Activated CD4-positive, alpha-beta T cell treated with anti-CD3 and anti-CD28 coated beads, Interleukin-2, amount 10 ng/mL, durations not matched to agents 7 days and 5 days (primary cell): ENCODE measurements at regions not wholly inside any gene's neighbourhood (a gene's known extent, or its start where the extent isn't known, plus 50 kb on each side); places are given as distances from the start of the nearest gene placed in this dataset.

Experiments
- CTCF ChIA-PET: fragments of 350-600 bp; sonication (Branson Sonifier 250); formaldehyde crosslinking; loops from one replicate; lab custom pipeline; 2021; ENCODE audit warnings: antibody characterized with exemption; lab: Charles Lee
- POLR2A ChIA-PET: fragments of 350-600 bp; sonication (Branson Sonifier 250); formaldehyde crosslinking; loops from one replicate; lab custom pipeline; 2021; ENCODE audit warnings: antibody characterized with exemption; lab: Charles Lee
- DNase-seq: peaks from one replicate; pipeline ENCODE4 v3.0.0-alpha.2; 2020
- H3K27ac Mint-ChIP-seq: one replicate; pipeline ENCODE4 v1.8.0; 2021; ENCODE audit warnings: mild to moderate bottlenecking, moderate library complexity, mixed read lengths
- H3K27me3 Mint-ChIP-seq: one replicate; pipeline ENCODE4 v1.8.0; 2021; ENCODE audit warnings: mixed read lengths
- H3K36me3 Mint-ChIP-seq: one replicate; pipeline ENCODE4 v1.8.0; 2021; ENCODE audit warnings: low read depth, mixed read lengths
- H3K4me1 Mint-ChIP-seq: one replicate; pipeline ENCODE4 v1.8.0; 2021; ENCODE audit warnings: mixed read lengths
- H3K4me3 Mint-ChIP-seq: one replicate; pipeline ENCODE4 v1.8.0; 2021; ENCODE audit warnings: mild to moderate bottlenecking, moderate library complexity, mixed read lengths
- H3K9me3 Mint-ChIP-seq: one replicate; pipeline ENCODE4 v1.8.0; 2021; ENCODE audit warnings: mixed read lengths

DNA sequence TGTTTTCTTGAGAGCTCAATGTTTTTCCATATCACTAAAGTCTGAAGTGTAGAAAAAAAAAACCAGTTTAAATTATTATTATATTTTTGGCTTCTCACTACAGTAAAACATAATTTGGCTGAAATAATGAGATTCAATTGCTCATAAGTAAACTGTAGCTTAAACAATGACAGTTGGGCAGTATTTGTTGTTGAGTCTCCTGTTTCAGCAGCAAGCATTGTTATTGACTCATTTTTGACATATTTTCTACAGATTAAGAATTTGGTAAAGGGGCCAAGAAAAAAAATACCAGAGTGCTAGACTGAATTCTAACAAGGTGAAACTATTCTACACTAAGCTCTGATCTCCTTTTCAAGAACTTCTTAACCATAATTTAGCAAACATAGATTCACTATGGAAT, 2070.4 kb upstream of the CELF4 start:
- DNase-seq: no peak
- ChIA-PET CTCF (no interaction called here), POLR2A (no interaction called here)
- no peak overlapping the region for H3K27ac Mint-ChIP-seq
- no peak overlapping the region for H3K4me3 Mint-ChIP-seq
- H3K27me3 Mint-ChIP-seq: no peaks in the 10 kb centered on the region
- H3K4me1 Mint-ChIP-seq: no peaks in the 10 kb centered on the region
- H3K9me3 Mint-ChIP-seq: no peaks in the 10 kb centered on the region
- no peaks in the 10 kb centered on the region for H3K36me3 Mint-ChIP-seq

DNA sequence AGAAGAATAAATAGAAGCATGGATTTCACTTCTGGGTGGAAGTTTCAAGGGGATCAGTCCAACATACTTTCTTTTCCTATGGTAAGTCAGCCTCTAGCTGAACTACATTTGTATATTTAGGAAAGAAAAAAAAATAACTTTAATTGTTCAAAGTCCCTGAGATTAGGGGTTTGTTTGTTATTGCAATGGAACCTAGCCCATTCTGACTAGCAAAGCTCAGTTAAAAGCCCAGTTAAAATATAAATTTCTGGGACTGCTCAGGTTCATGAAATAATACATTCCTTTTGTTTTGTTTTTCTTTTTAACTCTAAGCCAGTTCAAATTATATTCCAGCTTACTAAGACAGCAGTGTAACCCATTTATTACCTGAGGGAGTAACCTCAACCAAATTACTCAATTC, 2069.6 kb upstream of the CELF4 start:
- H3K9me3 Mint-ChIP-seq: no peaks in the 10 kb centered on the region
- ChIA-PET CTCF (no interaction called here), POLR2A (no interaction called here)
- no peaks in the 10 kb centered on the region for H3K36me3 Mint-ChIP-seq
- no peaks in the 10 kb centered on the region for H3K27me3 Mint-ChIP-seq
- H3K4me3 Mint-ChIP-seq: no peak overlapping the region
- no peaks in the 10 kb centered on the region for H3K4me1 Mint-ChIP-seq
- H3K27ac Mint-ChIP-seq: no peak overlapping the region
- no peak for DNase-seq

DNA sequence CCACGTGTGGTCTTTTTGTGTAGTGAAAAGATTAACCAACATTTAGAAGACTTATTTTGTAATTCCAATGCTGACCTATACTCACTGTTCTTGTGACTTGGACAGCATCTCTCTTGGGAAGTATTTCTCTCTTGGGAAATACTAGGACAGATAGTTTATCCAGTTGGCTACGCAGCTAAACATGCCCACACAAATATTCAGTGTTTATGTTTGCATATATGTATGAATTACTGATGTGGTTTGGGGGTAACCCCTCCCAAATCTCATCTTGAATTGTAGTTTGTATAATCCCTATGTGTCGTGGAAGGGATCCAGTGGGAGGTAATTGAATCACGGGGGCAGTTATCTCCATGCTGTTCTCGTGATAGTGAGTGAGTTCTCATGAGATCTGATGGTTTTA, 2062.3 kb upstream of the CELF4 start:
- H3K4me3 Mint-ChIP-seq: no peak overlapping the region
- CTCF ChIA-PET: no interaction called here
- no peaks in the 10 kb centered on the region for H3K27me3 Mint-ChIP-seq
- no peak overlapping the region for H3K27ac Mint-ChIP-seq
- H3K9me3 Mint-ChIP-seq: no peaks in the 10 kb centered on the region
- POLR2A ChIA-PET: no interaction called here
- H3K36me3 Mint-ChIP-seq: no peaks in the 10 kb centered on the region
- H3K4me1 Mint-ChIP-seq: no peaks in the 10 kb centered on the region
- no peak for DNase-seq

DNA sequence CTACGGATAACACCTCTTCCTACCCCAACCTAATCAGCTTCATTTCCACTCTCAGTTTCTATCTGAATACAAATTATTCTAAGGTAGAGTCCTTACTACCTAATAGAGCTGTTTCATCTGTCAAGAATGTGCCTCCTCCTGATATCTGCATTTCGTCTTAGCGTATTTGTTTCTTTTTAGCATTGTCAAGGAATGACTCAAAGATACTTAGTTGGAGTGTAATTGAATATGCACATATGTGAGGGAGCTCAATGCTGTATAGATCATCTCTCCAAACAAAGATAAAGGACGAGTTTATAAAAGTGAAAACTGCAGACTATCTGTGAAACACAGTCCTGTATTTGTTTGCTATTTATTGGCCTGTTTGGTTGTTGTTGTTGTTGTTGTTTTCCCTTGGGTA, 2059.4 kb upstream of the CELF4 start:
- no peak for DNase-seq
- Mint-ChIP-seq H3K27ac (no peak overlapping the region), H3K9me3 (no peaks in the 10 kb centered on the region), H3K27me3 (no peaks in the 10 kb centered on the region), H3K36me3 (no peaks in the 10 kb centered on the region), H3K4me1 (no peaks in the 10 kb centered on the region), H3K4me3 (no peak overlapping the region)
- ChIA-PET POLR2A (no interaction called here), CTCF (no interaction called here)

DNA sequence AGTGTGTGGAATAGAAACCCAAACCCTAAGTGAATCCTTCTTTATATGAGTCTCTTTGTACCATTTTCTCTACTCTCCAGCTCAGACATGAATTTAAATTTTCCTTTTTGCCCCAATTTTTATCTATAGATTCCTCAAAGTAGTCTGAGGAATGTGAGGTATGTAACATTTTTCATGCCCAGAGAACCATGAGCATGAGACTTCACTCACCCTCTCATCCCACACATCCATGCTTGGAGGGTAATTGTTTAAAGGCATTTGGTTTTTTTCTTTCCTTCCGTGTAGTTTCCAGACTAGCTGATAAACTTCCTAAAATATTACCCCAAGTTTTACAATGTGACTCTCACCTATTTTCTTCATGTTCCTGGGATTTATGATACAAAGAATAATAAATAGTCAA, 2056.8 kb upstream of the CELF4 start:
- H3K36me3 Mint-ChIP-seq: no peaks in the 10 kb centered on the region
- H3K9me3 Mint-ChIP-seq: no peaks in the 10 kb centered on the region
- no peak overlapping the region for H3K27ac Mint-ChIP-seq
- DNase-seq: no peak
- CTCF ChIA-PET: interaction anchor here (1.7 kb wide), 1 partner anchor 9 kb away, joined by 3 read pairs; no protein-coding TSS in a partner anchor
- no peaks in the 10 kb centered on the region for H3K27me3 Mint-ChIP-seq
- H3K4me3 Mint-ChIP-seq: no peak overlapping the region
- POLR2A ChIA-PET: interaction anchor here (0.5 kb wide), 1 partner anchor 62 kb away, joined by 3 read pairs; no protein-coding TSS in a partner anchor
- no peaks in the 10 kb centered on the region for H3K4me1 Mint-ChIP-seq

DNA sequence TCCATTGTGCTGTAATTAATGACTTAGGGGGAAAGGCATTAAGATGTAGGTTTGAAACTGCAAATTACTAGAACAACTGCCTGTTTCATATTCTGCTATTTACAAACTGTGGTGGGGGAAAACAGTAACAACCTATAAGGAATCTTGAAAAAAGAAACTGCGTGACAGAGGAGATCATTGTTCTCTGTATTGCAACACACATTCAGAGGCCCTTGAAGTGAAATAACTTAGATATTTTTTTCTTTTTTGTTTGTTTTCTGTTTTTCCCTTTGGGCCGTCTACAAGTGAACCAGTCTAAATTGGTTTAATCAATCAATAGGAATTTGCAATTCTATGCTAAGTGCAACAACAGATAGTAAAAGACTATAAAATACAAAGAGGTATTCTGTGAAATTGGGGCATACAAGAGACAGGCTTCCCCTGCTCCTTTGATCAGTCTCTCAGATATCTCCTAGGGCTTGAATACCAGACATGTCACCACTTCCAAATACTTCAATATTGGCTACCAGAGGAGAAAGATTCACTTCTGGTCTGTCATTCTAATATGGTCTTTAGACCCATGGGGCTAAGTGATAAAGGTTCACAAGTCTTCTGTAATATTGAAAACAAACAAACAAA, 2055.1 kb upstream of the CELF4 start:
- CTCF ChIA-PET: no interaction called here

DNA sequence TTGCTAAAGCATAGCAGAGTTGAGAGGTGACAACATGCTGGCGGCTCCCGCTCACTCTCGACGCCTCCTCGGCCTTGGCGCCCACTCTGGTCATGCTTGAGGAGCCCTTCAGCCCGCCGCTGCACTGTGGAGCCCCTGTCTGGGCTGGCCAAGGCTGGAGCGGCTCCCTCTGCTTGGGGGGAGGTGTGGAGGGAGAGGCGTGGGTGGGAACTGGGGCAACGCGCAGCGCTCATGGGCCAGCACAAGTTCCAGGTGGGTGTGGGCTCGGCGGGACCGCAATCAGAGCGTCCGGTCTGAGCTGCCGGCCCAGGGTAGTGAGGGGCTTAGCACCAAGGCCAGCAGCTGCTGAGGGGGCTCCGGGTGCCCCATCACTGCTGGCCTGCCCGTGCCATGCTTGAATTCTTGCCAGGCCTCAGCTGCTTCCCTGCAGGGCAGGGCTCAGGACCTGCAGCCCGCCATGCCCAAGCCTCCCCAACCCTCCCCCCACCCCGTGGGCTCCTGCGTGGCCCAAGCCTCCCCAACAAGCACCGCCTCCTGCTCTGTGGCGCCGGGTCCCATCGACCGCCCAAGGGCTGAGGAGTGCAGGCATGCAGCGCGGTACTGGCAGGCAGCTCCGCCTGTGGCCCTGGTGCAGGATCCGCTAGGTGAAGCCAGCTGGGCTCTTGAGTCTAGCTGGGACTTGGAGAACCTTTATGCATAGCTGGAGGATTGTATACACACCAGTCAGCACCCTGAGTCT, 2052.8 kb upstream of the CELF4 start:
- no peaks in the 10 kb centered on the region for H3K36me3 Mint-ChIP-seq
- H3K4me3 Mint-ChIP-seq: no peak overlapping the region
- DNase-seq: no peak
- H3K9me3 Mint-ChIP-seq: no peaks in the 10 kb centered on the region
- no peaks in the 10 kb centered on the region for H3K4me1 Mint-ChIP-seq
- CTCF ChIA-PET: no interaction called here
- no peaks in the 10 kb centered on the region for H3K27me3 Mint-ChIP-seq
- POLR2A ChIA-PET: no interaction called here
- no peak overlapping the region for H3K27ac Mint-ChIP-seq

More for the DNA sequence above, 2055.1 kb upstream of the CELF4 start:
- no peaks in the 10 kb centered on the region for H3K36me3 Mint-ChIP-seq
- no peak overlapping the region for H3K4me3 Mint-ChIP-seq
- H3K27ac Mint-ChIP-seq: no peak overlapping the region
- POLR2A ChIA-PET: no interaction called here
- H3K9me3 Mint-ChIP-seq: no peaks in the 10 kb centered on the region
- no peaks in the 10 kb centered on the region for H3K4me1 Mint-ChIP-seq
- DNase-seq: no peak
- no peaks in the 10 kb centered on the region for H3K27me3 Mint-ChIP-seq

DNA sequence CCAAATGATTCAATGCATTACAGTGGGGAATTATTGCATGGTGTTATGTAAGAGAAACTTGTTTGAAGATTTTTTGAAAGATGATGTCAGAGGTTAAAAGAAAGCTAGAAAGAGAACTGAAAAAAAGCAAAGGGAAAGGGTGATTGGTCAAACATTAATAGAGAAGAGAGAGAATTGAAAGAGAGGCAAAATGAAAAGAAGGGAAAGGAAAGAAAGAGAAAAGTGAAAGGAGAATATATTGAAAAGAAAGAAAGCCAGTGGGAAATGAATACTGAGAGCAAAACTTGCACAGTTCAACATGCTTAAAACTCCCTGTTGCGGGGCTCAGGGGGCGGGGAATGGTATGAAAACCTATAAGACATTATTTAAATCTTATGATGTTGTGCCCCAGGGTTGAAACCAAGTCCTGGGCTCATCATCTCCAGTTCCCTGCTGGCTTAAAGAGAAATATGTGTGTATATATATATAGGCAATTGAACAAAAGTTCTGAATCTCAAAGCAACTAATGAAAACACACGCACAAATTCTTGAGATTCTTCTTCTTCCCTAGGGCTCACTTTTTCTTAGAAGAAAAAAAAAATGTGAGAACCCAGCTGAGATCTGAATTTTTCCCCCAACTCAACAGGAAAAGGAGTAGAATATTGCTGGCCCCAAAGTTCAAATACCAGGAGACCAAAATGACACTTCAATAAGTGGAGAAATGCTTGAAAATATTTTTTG, 2045.9 kb upstream of the CELF4 start:
- no peak for DNase-seq
- no peak overlapping the region for H3K27ac Mint-ChIP-seq
- ChIA-PET CTCF (no interaction called here), POLR2A (no interaction called here)
- H3K9me3 Mint-ChIP-seq: no peaks in the 10 kb centered on the region
- no peaks in the 10 kb centered on the region for H3K36me3 Mint-ChIP-seq
- H3K27me3 Mint-ChIP-seq: no peaks in the 10 kb centered on the region
- H3K4me1 Mint-ChIP-seq: no peaks in the 10 kb centered on the region
- H3K4me3 Mint-ChIP-seq: no peak overlapping the region

DNA sequence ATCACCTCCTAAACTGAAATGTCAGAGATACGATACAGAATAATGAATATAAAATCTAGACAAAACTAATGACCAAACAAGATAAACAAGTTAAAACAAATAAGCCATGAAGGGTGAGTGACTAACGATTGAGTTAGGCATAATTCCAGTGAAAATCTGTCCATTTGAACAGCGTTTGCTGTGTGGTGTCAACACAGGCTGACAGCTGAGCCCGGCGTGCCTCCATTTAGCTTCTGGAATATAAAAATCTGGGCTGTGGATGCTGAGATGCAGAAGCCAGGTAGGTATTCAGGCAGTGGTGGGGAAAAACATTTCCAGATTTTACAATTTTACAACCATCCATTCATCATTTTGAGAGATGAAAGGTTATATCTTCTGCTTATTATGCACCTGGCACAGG, 2041.4 kb upstream of the CELF4 start:
- no peaks in the 10 kb centered on the region for H3K27me3 Mint-ChIP-seq
- H3K36me3 Mint-ChIP-seq: no peaks in the 10 kb centered on the region
- ChIA-PET POLR2A (no interaction called here), CTCF (no interaction called here)
- no peaks in the 10 kb centered on the region for H3K4me1 Mint-ChIP-seq
- no peaks in the 10 kb centered on the region for H3K9me3 Mint-ChIP-seq
- no peak for DNase-seq
- H3K27ac Mint-ChIP-seq: no peak overlapping the region
- no peak overlapping the region for H3K4me3 Mint-ChIP-seq

DNA sequence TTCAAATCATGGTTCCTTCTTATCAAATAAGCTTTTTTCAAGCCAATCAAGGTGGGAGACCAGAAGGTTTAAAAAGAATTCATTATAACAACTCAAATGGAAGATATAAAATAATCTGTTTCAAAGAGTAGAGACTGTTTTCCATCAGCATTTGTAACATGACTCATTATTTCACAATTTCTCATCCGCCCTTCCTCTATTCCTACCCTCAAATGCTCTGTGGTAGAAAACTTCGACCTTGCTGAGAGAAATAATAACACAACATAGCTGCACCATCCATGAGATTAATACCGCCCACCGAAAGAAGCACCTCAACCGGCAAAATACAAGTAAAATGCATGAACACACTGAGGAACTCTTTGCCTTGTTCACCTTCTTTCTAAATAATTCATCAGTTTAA, 2039.2 kb upstream of the CELF4 start:
- CTCF ChIA-PET: no interaction called here
- H3K27me3 Mint-ChIP-seq: no peaks in the 10 kb centered on the region
- POLR2A ChIA-PET: no interaction called here
- no peak overlapping the region for H3K27ac Mint-ChIP-seq
- no peaks in the 10 kb centered on the region for H3K4me1 Mint-ChIP-seq
- DNase-seq: no peak
- H3K4me3 Mint-ChIP-seq: no peak overlapping the region
- H3K36me3 Mint-ChIP-seq: no peaks in the 10 kb centered on the region
- no peaks in the 10 kb centered on the region for H3K9me3 Mint-ChIP-seq

DNA sequence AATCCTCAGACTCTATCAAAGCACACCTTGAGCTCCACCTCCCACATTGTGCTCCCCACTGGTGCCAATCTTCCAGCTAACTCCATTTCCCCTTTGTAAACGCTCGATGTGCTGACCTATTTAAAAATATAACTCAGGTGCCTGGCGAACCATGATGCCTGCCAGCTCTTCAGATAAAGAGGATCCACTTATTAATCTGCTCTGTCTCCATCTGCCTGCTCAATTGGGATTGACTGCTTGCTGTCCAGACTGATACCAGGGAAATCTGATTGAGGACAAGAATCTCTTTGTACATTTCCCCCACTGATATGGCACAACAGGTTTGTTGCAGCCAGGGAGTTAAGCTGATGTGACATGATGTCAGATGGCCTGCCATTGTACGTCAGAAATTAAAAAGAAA, 2036.5 kb upstream of the CELF4 start:
- Mint-ChIP-seq H3K27me3 (no peaks in the 10 kb centered on the region), H3K9me3 (no peaks in the 10 kb centered on the region), H3K27ac (no peak overlapping the region), H3K4me1 (no peaks in the 10 kb centered on the region), H3K36me3 (no peaks in the 10 kb centered on the region), H3K4me3 (no peak overlapping the region)
- DNase-seq: no peak
- POLR2A ChIA-PET: no interaction called here
- CTCF ChIA-PET: no interaction called here

DNA sequence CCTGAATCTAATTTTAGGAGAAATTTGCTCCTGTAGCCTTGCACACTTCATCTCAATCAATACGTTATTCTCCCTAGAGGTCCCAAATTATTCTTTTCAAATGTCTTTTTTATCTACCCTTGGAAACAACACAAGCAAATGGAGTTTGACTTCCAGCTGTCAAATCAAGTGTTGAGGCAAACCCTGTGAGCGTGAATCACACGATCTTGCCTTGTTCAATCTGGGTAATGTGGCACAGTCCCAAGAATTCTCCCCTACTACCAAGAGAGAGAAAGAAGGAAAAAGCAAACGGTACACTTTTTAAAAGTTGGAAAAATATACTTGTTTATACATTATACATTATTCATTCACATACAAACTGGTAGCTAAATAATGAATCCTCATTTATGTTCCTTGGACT, 2035.3 kb upstream of the CELF4 start:
- no peaks in the 10 kb centered on the region for H3K9me3 Mint-ChIP-seq
- ChIA-PET CTCF (no interaction called here), POLR2A (no interaction called here)
- no peak overlapping the region for H3K4me3 Mint-ChIP-seq
- H3K27ac Mint-ChIP-seq: no peak overlapping the region
- H3K36me3 Mint-ChIP-seq: no peaks in the 10 kb centered on the region
- no peak for DNase-seq
- no peaks in the 10 kb centered on the region for H3K27me3 Mint-ChIP-seq
- H3K4me1 Mint-ChIP-seq: no peaks in the 10 kb centered on the region

DNA sequence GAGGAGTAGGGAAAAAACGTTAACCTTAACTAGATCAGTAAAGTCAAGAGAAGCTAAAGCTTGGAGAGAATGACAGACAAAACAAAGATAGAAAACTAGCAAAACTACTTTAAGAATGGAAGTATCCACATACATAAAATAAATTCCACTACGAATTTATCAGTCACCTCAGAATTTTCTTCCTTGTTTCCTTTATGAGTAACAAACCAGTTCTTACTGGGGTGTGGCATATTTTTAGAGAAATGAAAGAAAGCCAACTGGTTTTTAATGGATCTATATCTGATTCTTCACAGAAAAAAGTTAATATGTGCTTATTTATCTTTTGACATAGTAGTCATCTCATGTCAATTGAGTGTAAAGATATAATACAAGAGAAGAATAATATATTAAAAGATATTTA, 2033.7 kb upstream of the CELF4 start:
- Mint-ChIP-seq H3K4me3 (no peak overlapping the region), H3K36me3 (no peaks in the 10 kb centered on the region), H3K27me3 (no peaks in the 10 kb centered on the region), H3K9me3 (no peaks in the 10 kb centered on the region), H3K4me1 (no peaks in the 10 kb centered on the region), H3K27ac (no peak overlapping the region)
- ChIA-PET CTCF (interaction anchor here (0.6 kb wide), 1 partner anchor 35 kb away, joined by 3 read pairs; no protein-coding TSS in a partner anchor), POLR2A (no interaction called here)
- no peak for DNase-seq
